NCI-H510A treated with DMSO at 0.1 percent for 48 hours (cell line): ENCODE measurements at regions not wholly inside any gene's neighbourhood (a gene's known extent, or its start where the extent isn't known, plus 50 kb on each side); places are given as distances from the start of the nearest gene placed in this dataset.
"Not testable (repeated sequence)": the region's sequence is repeated elsewhere in the genome, so short reads cannot be mapped to it uniquely, and the experiment has no call there.

Experiments
- DNase-seq: peaks from one replicate; lab custom pipeline; 2025; lab: John Stamatoyannopoulos, UW

GRCh38 chr3:118766306-118766669, 268.4 kb downstream of the IGSF11 start:
- no peak for DNase-seq

GRCh38 chr3:118772036-118772435, 262.6 kb downstream of the IGSF11 start:
- DNase-seq: no peak

- no peak for DNase-seq
Observed at GRCh38 chr3:118772547-118773011, 262.1 kb downstream of the IGSF11 start.

- DNase-seq: no peak
Observed at GRCh38 chr3:118775021-118775420, 259.6 kb downstream of the IGSF11 start.

GRCh38 chr3:118778201-118778600, 256.4 kb downstream of the IGSF11 start:
- no peak for DNase-seq

- no peak for DNase-seq
Observed at GRCh38 chr3:118781232-118781631, 253.4 kb downstream of the IGSF11 start.

- DNase-seq: no peak
Observed at GRCh38 chr3:118781839-118782238, 252.8 kb downstream of the IGSF11 start.

- DNase-seq: no peak
Observed at GRCh38 chr3:118782755-118783202, 251.9 kb downstream of the IGSF11 start.

- no peak for DNase-seq
Observed at GRCh38 chr3:118785415-118785814, 249.2 kb downstream of the IGSF11 start.

- no peak for DNase-seq
Observed at GRCh38 chr3:118791246-118791645, 243.4 kb downstream of the IGSF11 start.

GRCh38 chr3:118792191-118792590, 242.5 kb downstream of the IGSF11 start:
- no peak for DNase-seq

GRCh38 chr3:118793176-118793575, 241.5 kb downstream of the IGSF11 start:
- DNase-seq: no peak

GRCh38 chr3:118799303-118799702, 235.3 kb downstream of the IGSF11 start:
- DNase-seq: no peak

GRCh38 chr3:118801899-118802298, 232.7 kb downstream of the IGSF11 start:
- DNase-seq: no peak

- DNase-seq: no peak
Observed at GRCh38 chr3:118802325-118803095, 232.1 kb downstream of the IGSF11 start.

GRCh38 chr3:118803096-118803476, 231.6 kb downstream of the IGSF11 start:
- DNase-seq: no peak

- DNase-seq: no peak
Observed at GRCh38 chr3:118805007-118805406, 229.6 kb downstream of the IGSF11 start.

- no peak for DNase-seq
Observed at GRCh38 chr3:118806423-118806822, 228.2 kb downstream of the IGSF11 start.

GRCh38 chr3:118807349-118807748, 227.3 kb downstream of the IGSF11 start:
- DNase-seq: not testable (repeated sequence)

- DNase-seq: no peak
Observed at GRCh38 chr3:118808723-118809122, 225.9 kb downstream of the IGSF11 start.

- DNase-seq: no peak
Observed at GRCh38 chr3:118809696-118810498, 224.7 kb downstream of the IGSF11 start.

- no peak for DNase-seq
Observed at GRCh38 chr3:118810499-118811035, 224.1 kb downstream of the IGSF11 start.

GRCh38 chr3:118811236-118811732, 223.4 kb downstream of the IGSF11 start:
- no peak for DNase-seq
